GM23248 (cell line): ENCODE measurements at regions not wholly inside any gene's neighbourhood (a gene's known extent, or its start where the extent isn't known, plus 50 kb on each side); places are given as distances from the start of the nearest gene placed in this dataset.

Experiments used
- DNase-seq: peaks from one replicate; pipeline ENCODE4 v3.0.0-alpha.2; 2015
- H2AFZ ChIP-seq: fragments of 200-600 bp; sonication (generic); 2 replicates; pipeline ENCODE4 v1.6.1; 2016; ENCODE audit warnings: antibody characterized with exemption
- H3F3A ChIP-seq: fragments of 200-600 bp; sonication (generic); 2 replicates; pipeline ENCODE4 v1.6.1; 2016; ENCODE audit warnings: mild to moderate bottlenecking, antibody characterized with exemption, mixed run types; ENCODE audit not compliant: insufficient read depth
- H3K27ac ChIP-seq: fragments of 200-600 bp; sonication (generic); 2 replicates; pipeline ENCODE4 v1.5.1; 2016; ENCODE audit warnings: mild to moderate bottlenecking
- H3K27me3 ChIP-seq: fragments of 200-600 bp; sonication (generic); replicated peaks from 2 replicates; pipeline ENCODE4 v1.6.1; 2016; ENCODE audit warnings: mild to moderate bottlenecking; ENCODE audit not compliant: insufficient read depth
- H3K36me3 ChIP-seq: fragments of 200-600 bp; sonication (generic); 2 replicates; pipeline ENCODE4 v1.6.1; 2016; ENCODE audit warnings: low read depth, mild to moderate bottlenecking
- H3K4me1 ChIP-seq: fragments of 200-600 bp; sonication (generic); 2 replicates; pipeline ENCODE4 v1.6.1; 2016; ENCODE audit warnings: mild to moderate bottlenecking; ENCODE audit not compliant: insufficient read depth
- H3K4me2 ChIP-seq: fragments of 200-600 bp; sonication (generic); one replicate; pipeline ENCODE4 v1.6.1; 2016; ENCODE audit warnings: mild to moderate bottlenecking; ENCODE audit not compliant: unreplicated experiment
- H3K4me3 ChIP-seq: fragments of 200-600 bp; sonication (generic); 2 replicates; pipeline ENCODE4 v1.5.1; 2016; ENCODE audit warnings: mild to moderate bottlenecking
- H3K79me2 ChIP-seq: fragments of 200-600 bp; sonication (generic); 2 replicates; pipeline ENCODE4 v1.6.1; 2016; ENCODE audit warnings: mild to moderate bottlenecking; ENCODE audit not compliant: insufficient read depth
- H3K9ac ChIP-seq: fragments of 200-600 bp; sonication (generic); 2 replicates; pipeline ENCODE4 v1.6.1; 2016; ENCODE audit warnings: mild to moderate bottlenecking
- H3K9me2 ChIP-seq: fragments of 200-600 bp; sonication (generic); 2 replicates; pipeline ENCODE4 v1.6.1; 2016; ENCODE audit warnings: mixed run types, mild to moderate bottlenecking, moderate library complexity; ENCODE audit not compliant: insufficient read depth
- H3K9me3 ChIP-seq: fragments of 200-600 bp; sonication (generic); one replicate; pipeline ENCODE4 v1.6.1; 2017; ENCODE audit warnings: low read depth
- H4K20me1 ChIP-seq: fragments of 200-600 bp; sonication (generic); 2 replicates; pipeline ENCODE4 v1.6.0; 2016; ENCODE audit not compliant: insufficient read depth
- EZH2 ChIP-seq: fragments of 200-600 bp; sonication (generic); IDR thresholded peaks from 2 replicates; pipeline ENCODE4 v1.6.1; 2018; ENCODE audit warnings: antibody characterized with exemption, mild to moderate bottlenecking; ENCODE audit not compliant: insufficient read depth, poor library complexity, severe bottlenecking
- EZH2phosphoT487 ChIP-seq: fragments of 200-600 bp; sonication (generic); IDR thresholded peaks from 2 replicates; pipeline ENCODE4 v1.6.1; 2018; ENCODE audit warnings: antibody characterized with exemption, moderate library complexity, mild to moderate bottlenecking, low read depth; ENCODE audit not compliant: insufficient read depth
- WGBS, 2 experiments: methylation state at CpG; one replicate each; pipeline ENCODE4 v1.1.6; 2015 to 2017; ENCODE audit warnings: low lambda C conversion rate in 2 of 2, low coverage in 1 of 2; ENCODE audit errors: missing lambda C conversion rate in 2 of 2; 5-methylcytosine and 5-hydroxymethylcytosine counted together
- in situ Hi-C: fragments of 300-500 bp; cut with MboI; formaldehyde crosslinking; loops from 2 replicates; pipeline ENCODE4 v1.15.0; 2020

DNA sequence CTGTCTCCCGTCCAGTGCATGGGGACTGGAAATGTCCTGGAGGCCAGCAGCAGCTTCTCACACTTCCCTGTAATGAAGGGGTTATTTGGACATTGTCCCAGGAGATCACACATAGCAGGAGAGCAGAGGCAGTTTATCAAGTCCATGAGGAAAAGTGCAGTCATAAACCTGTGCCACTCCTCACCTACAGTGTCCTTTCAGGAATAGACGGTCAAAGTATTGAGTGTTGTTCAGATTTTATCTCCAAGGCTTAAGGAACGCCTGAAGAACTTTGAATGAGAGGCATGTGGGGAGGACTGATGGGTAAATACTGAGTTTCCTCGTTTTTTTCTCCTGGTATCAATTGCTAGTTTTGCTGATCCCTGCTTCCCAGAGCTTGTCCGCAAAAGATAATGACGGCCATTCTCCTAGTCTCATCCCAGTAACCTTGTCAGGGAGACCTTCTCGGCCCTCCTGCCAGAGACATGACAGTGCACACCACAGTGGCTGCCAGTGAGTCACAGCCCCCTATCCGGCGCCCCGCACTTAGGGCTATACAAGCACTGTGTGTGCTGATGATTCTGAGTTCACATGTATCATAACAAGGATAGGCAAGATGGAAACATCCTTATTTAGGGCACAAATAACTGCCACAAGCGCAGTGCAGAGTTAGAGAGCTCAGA, 495.5 kb upstream of the MGMT start:
- no peaks in the 10 kb centered on the region for H3K36me3 ChIP-seq
- 40 to 42% methylated on average over 11 of the region's 11 CpGs for WGBS, 2 experiments
- H3K4me2 ChIP-seq, result no peak overlapping the region
- H3K27ac ChIP-seq, result no peak overlapping the region
- H4K20me1 ChIP-seq, result no peaks in the 10 kb centered on the region
- no peak for TF ChIP-seq EZH2
- TF ChIP-seq EZH2phosphoT487, result no peak
- no peaks in the 10 kb centered on the region for H3K9me3 ChIP-seq
- H3K27me3 ChIP-seq, result no peaks in the 10 kb centered on the region
- no peak overlapping the region for H2AFZ ChIP-seq
- no peak for DNase-seq
- H3K79me2 ChIP-seq, result no peaks in the 10 kb centered on the region
- no peak overlapping the region for H3K9ac ChIP-seq
- no peaks in the 10 kb centered on the region for H3K9me2 ChIP-seq
- H3K4me1 ChIP-seq, result no peaks in the 10 kb centered on the region
- in situ Hi-C loops, result no loop called here
- H3F3A ChIP-seq, result no peaks in the 10 kb centered on the region
- H3K4me3 ChIP-seq, result no peak overlapping the region

GRCh38 chr10:128972036-128972405, 495.0 kb upstream of the MGMT start:
- DNase-seq, result no peak
- Histone ChIP-seq H3F3A (no peaks in the 10 kb centered on the region), H3K36me3 (no peaks in the 10 kb centered on the region), H3K9ac (no peak overlapping the region), H3K9me3 (no peaks in the 10 kb centered on the region), H3K4me1 (no peaks in the 10 kb centered on the region), H3K4me3 (no peak overlapping the region), H3K9me2 (no peaks in the 10 kb centered on the region), H3K27ac (no peak overlapping the region), H2AFZ (no peak overlapping the region), H3K27me3 (no peaks in the 10 kb centered on the region), H3K79me2 (no peaks in the 10 kb centered on the region), H3K4me2 (no peak overlapping the region), H4K20me1 (no peaks in the 10 kb centered on the region)
- TF ChIP-seq EZH2phosphoT487 (no peak), EZH2 (no peak)
- 35 to 46% methylated on average over 2 of the region's 2 CpGs for WGBS, 2 experiments
- in situ Hi-C loops, result no loop called here

GRCh38 chr10:128973221-128973620, 493.8 kb upstream of the MGMT start:
- H3K79me2 ChIP-seq, result no peaks in the 10 kb centered on the region
- no peaks in the 10 kb centered on the region for H3K4me1 ChIP-seq
- H3K36me3 ChIP-seq, result no peaks in the 10 kb centered on the region
- H3K4me2 ChIP-seq, result no peak overlapping the region
- H3K9ac ChIP-seq, result no peak overlapping the region
- H3K4me3 ChIP-seq, result no peak overlapping the region
- WGBS, 2 experiments, result 2 to 3% methylated on average over 6 of the region's 6 CpGs
- H2AFZ ChIP-seq, result no peak overlapping the region
- H3K9me3 ChIP-seq, result no peaks in the 10 kb centered on the region
- H4K20me1 ChIP-seq, result no peaks in the 10 kb centered on the region
- H3F3A ChIP-seq, result no peaks in the 10 kb centered on the region
- no peak for DNase-seq
- TF ChIP-seq EZH2, result no peak
- TF ChIP-seq EZH2phosphoT487, result no peak
- no peaks in the 10 kb centered on the region for H3K27me3 ChIP-seq
- in situ Hi-C loops, result no loop called here
- H3K9me2 ChIP-seq, result no peaks in the 10 kb centered on the region
- no peak overlapping the region for H3K27ac ChIP-seq

DNA sequence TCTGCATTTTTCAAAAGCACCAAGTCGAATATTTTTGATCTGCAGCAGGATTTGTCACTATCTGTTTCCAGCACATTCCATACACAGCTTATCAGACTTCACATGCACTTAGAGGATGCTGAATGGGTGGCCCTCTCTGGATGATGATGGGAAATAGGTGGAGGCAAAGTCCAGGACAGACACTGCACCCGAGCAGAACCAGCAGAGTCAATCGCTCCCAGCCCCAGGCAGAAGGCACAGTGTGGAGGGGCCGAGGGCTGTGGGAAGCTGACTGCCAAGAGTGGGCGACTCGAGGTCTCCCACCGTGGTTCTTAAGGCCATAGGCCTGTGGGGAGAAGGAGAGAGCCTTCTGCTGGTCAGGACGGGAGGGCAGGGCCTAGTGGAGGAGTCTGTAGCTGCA, 490.2 kb upstream of the MGMT start:
- Histone ChIP-seq H2AFZ (no peak overlapping the region), H3K27me3 (no peaks in the 10 kb centered on the region), H3K4me2 (no peak overlapping the region), H3K27ac (no peak overlapping the region), H4K20me1 (no peaks in the 10 kb centered on the region), H3K4me3 (no peak overlapping the region), H3K9me2 (no peaks in the 10 kb centered on the region), H3K36me3 (no peaks in the 10 kb centered on the region), H3F3A (no peaks in the 10 kb centered on the region), H3K9ac (no peak overlapping the region), H3K79me2 (no peaks in the 10 kb centered on the region), H3K9me3 (no peaks in the 10 kb centered on the region), H3K4me1 (no peaks in the 10 kb centered on the region)
- in situ Hi-C loops, result no loop called here
- WGBS, 2 experiments, result 25 to 28% methylated on average over 8 of the region's 8 CpGs
- TF ChIP-seq EZH2, result no peak
- TF ChIP-seq EZH2phosphoT487, result no peak
- DNase-seq, result no peak

- 51 to 54% methylated on average over 10 of the region's 10 CpGs for WGBS, 2 experiments
- in situ Hi-C loops, result no loop called here
Observed at GRCh38 chr10:128978211-128978610, 488.8 kb upstream of the MGMT start.

More at GRCh38 chr10:128978211-128978610, 488.8 kb upstream of the MGMT start:
- TF ChIP-seq EZH2 (no peak), EZH2phosphoT487 (no peak)
- Histone ChIP-seq H3F3A (no peaks in the 10 kb centered on the region), H3K9ac (no peak overlapping the region), H3K4me3 (no peak overlapping the region), H3K9me3 (no peaks in the 10 kb centered on the region), H3K9me2 (no peaks in the 10 kb centered on the region), H4K20me1 (no peaks in the 10 kb centered on the region), H3K4me1 (no peaks in the 10 kb centered on the region), H3K36me3 (no peaks in the 10 kb centered on the region), H2AFZ (no peak overlapping the region), H3K27ac (no peak overlapping the region), H3K79me2 (no peaks in the 10 kb centered on the region), H3K4me2 (no peak overlapping the region), H3K27me3 (no peaks in the 10 kb centered on the region)
- no peak for DNase-seq
